ENCODE measurements at regions not wholly inside any gene's neighbourhood (a gene's known extent, or its start where the extent isn't known, plus 50 kb on each side); places are given as distances from the start of the nearest gene placed in this dataset.

DNA sequence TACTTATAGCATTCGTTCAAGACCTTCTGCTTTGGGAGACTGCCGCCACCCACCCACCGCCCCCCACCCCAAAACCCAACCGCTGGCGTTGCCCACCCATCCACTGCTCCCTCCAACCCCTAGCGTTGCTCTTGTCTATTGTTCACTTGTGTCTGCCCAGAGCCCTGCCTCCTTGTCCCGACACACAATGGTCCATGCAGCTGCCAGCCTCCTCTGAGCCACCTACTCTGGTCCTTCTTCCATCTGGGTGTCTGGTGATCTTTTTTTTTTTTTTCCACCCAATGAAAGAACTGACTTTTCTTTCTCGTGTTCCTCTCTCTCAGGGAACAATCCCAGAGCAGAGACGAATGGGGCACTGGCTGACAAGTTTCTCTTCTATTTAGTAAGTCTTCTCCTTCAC lies 256.0 kb upstream of the SESN3 start:
- TF ChIP-seq, protein P1, sequence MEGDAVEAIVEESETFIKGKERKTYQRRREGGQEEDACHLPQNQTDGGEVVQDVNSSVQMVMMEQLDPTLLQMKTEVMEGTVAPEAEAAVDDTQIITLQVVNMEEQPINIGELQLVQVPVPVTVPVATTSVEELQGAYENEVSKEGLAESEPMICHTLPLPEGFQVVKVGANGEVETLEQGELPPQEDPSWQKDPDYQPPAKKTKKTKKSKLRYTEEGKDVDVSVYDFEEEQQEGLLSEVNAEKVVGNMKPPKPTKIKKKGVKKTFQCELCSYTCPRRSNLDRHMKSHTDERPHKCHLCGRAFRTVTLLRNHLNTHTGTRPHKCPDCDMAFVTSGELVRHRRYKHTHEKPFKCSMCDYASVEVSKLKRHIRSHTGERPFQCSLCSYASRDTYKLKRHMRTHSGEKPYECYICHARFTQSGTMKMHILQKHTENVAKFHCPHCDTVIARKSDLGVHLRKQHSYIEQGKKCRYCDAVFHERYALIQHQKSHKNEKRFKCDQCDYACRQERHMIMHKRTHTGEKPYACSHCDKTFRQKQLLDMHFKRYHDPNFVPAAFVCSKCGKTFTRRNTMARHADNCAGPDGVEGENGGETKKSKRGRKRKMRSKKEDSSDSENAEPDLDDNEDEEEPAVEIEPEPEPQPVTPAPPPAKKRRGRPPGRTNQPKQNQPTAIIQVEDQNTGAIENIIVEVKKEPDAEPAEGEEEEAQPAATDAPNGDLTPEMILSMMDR (IDR thresholded peaks at IDR 0.05), result no peak
- TF ChIP-seq POLR2A (IDR thresholded peaks at IDR 0.05), result no peak

Measured in lower leg skin (tissue), 3 donors.